GM19397 (cell line): ENCODE measurements at regions not wholly inside any gene's neighbourhood (a gene's known extent, or its start where the extent isn't known, plus 50 kb on each side); places are given as distances from the start of the nearest gene placed in this dataset.

Experiments
- ATAC-seq: cut with Tn5 transposase; IDR thresholded peaks from one replicate; pipeline ENCODE4 v1.9.1; 2021; ENCODE audit warnings: mild to moderate bottlenecking, moderate library complexity; ENCODE audit not compliant: unreplicated experiment

DNA sequence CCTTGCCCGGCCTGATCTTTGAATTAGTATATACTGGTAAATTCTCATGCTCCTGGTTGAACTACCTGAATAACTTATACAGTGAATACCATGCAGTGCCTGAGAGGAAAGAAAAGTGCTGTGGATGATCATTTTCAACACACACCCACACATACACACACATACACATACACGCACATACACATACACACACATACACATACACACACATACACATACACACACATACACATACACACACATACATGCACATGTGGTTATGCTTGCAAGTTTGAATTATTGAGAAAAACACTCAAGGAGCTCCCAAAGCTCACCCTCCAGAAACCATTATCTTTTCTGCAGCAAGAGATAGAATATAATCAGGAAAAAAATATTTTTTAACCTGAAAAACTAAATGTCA lies 366.9 kb upstream of the RASGEF1B start:
- no peak for ATAC-seq

DNA sequence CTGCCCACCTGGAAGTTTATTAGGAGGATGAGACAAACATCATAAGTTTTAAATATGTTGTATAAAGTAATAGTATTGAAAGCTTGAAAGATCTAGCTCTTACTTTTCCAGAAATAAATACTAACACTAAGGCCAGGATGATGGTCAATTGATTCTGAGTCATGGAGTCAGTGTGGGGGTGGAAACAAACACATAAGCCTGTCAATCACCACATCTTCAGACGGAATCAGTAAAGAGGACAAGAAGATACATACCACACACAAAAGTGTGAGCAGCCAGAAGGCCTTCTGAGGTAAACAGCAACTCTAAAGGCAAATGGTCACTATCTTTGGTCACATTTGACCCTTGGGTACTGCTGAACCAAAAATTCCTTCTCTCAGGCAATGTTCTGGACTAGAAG lies 365.0 kb upstream of the RASGEF1B start:
- no peak for ATAC-seq

DNA sequence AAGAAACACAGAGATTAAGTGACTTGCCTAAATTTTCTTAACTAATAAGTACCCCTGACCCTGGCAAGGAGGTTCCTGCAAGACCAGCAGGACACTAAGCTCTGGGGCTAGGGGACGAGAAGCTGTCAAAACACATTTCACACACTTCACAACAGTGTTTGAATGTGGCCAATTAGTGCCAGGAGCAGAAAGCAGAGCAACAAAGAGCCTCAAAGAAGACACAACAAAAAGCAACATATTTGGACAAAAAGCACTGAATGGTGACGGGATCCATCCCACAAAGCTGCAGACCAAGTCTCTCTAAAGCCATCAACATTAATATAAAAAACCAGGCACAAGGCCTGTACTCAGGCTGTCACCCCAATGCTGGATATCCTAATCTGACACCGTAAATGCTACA lies 361.9 kb upstream of the RASGEF1B start:
- ATAC-seq = no peak

DNA sequence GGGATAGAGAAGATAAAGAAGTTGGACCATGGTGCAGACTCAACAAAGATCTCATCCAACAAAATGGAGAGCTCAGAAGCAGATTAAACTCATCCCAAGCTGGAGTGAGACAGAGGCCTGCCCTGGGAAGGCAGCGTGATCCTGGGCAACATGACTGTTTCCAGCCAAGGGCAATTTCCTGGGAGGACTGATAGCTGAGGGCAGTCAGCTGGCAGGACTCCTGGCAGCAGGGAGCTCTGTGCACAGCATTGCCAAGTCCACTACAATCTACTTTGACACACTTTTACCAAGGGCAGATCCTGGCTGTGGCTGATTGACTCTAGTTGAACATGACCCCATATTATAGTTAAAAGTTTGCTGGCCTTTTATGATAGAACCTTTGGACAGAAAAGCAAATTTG lies 357.3 kb upstream of the RASGEF1B start:
- no peak for ATAC-seq

DNA sequence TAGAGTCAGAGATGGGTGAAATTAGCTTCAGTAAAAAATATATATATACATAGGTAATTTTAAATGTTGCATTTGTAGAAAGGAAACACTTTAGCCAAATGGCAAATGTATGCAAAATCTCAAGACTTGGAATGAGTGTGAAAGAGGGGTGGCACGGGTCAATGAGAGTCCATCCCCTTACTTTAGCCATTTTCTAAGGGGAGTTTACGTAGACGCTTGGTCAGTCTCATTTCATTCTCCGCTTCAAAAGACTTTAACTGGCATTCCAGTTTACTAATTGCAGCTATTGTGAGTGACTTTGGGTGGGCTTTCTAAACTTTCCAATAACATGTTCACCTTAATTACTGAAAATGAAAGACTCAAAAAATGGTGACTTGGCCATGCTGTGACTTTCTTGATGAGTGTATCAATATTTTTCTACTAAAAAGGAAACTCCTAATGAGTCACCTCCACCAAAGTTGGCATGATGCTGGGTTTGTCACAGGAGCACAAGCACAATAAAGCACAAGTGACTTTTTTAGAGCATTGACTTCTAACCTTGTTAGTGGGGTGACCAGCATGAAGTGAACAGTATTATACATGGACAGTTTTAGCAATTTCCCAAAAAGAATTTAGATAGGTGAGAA lies 356.0 kb upstream of the RASGEF1B start:
- peak; percentile 72 for ATAC-seq

DNA sequence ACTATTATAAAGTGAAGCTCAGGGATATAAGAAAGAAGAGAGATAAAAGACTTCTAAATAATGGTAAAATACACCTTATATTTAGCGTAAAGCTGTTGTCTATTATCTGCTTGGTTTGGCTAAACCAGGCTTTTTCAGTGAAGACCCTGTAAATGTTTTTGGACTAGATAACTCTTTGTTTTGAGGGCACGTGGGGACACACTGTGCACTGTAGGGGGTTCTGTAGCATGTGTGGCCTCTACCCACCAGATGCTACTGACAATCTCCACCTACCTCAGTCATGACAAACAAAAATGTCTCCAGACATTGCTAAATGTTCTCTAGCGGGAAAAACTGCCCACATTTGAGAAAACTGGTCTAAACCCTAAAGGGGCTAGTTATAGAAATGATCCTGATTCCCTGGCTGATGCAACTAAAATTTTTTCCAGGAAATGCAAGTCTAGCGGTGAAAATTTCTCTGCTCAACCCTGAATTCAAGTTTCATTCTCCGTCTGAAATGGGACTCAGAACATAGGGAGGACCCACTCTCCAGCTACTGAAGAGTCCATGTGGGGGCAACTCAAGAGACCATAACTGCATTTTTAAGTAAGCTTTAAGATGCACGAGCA lies 355.2 kb upstream of the RASGEF1B start:
- ATAC-seq = no peak

DNA sequence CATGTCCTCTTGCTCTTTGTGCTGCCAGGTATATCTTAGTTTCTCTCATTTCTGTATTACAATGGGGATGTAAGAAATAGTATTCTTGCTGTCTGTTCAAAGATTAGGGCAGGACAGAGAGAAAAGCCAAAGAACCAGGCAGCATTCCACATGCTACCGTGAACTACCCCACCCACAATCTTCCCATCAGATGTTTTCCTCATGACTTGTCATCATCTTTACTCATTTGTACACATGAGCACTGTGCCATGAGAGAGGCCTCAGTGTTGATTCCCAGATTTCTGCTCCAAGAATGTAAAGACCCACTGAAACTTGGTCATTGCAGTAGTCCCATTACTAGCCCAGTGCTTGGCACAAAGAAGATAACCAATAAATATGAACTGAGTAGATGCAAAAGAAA lies 354.6 kb upstream of the RASGEF1B start:
- ATAC-seq = no peak

DNA sequence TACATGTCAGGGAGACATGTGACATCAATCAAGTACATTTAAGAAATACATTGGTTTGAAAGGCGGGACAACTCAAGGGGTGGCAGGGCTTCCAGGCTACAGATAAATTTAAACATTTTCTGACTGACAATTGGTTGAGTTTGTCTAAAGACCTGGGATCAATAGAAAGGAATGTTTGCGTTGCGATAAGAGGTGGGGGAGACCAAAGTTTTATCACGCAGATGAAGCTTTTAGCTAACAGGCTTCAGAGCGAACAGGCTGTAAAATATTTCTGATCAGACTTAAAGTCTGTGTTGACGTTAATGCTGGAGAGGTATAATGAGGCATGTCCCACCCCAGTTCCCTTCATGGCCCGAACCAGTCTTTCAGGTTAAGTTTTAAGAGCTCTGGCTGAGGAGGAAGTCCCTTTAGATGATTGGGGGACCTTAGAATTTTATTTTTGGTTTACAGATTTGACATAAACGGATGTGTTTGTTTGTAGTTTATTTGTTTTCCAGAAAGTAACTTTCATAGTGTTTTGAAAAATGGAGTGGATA lies 346.7 kb upstream of the RASGEF1B start:
- ATAC-seq = no peak

DNA sequence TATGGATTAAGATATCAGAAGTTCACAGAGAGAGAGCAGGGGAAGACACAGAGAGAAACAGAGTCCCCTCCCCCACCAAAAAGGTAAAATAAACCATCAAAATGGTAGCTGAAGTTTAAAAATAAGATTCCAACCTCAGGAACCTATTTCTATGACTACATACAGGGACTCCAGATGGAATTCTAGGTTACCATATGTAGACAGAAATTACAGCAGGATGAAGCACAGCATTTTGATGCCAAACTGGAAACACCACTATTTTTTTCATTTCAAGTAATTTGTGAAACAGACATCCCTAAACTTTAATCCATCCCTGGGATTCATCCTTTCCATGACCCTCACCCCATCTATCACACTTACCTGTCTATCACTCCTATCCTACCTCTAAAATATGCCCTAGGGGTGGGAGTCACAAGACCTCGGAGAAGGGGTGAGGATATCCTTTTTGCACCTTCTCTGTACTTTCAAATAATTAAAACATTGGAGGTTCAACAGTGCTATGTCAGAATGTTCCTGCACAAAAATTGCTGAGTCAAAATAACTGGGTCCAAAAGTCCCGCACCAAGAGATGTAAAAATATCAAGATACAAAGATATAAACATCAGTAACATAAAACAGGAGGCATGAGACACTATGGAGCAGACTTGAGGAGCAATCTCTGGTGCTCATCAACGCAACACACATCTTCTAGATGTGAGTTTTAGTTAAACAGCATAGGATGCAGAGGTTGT lies 344.5 kb upstream of the RASGEF1B start:
- no peak for ATAC-seq

DNA sequence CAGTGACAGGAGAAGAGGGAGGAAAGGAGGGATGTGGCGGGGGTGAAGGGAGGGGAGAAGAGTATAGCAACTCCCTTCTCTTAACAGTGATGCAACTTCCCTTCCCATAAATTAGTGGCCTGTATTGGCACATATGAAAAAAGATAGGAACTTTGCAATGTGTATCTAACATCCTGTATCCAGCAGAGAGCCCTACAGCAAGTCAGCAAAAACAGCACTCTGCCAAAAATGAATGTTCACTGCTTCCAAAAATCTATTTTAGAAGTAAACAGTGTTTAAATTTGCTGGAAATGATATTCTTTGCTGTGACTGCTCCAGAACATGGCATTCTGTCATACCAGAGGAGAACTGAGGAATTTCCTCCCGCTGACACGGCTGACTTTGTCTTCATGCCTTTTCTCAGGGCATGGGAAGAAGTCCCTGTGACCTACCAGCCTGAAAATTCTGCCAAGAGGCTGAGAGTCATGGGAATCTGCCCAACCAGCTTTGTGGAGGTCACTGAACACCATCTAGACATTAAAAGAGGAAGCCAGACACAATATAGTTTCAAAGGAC lies 343.4 kb upstream of the RASGEF1B start:
- no peak for ATAC-seq

DNA sequence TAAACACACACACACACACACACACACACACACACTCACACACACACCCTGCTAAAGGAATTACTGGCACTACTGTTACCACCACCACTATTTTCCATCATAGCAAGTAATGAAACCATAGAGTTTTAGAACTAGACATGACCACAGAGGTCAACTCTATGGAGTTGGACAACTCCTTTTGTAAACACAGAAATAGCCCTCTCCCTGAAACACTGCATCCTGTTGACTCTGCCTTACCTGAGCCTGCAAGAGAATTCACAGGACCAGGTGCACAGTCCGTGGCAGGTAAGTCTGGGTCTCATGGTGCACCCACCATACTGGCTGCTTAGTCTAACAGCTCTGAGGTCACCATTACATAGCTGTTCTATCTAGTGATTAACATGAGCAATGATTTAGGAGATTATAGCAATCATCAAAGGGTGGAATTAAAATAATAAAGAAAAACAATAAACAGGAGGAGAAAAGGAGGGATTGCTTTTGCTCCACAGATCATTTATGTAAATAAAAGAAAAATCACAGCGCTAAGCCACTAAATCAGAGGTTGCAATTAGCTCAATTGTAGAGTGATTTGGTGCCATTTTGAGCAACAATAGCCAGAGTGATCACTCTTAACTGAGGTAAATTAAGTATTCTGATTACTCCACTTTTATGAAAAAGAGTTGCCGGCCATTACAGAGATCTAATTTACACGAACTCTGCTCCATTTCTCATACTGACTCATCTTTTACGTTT lies 340.0 kb upstream of the RASGEF1B start:
- ATAC-seq = no peak

DNA sequence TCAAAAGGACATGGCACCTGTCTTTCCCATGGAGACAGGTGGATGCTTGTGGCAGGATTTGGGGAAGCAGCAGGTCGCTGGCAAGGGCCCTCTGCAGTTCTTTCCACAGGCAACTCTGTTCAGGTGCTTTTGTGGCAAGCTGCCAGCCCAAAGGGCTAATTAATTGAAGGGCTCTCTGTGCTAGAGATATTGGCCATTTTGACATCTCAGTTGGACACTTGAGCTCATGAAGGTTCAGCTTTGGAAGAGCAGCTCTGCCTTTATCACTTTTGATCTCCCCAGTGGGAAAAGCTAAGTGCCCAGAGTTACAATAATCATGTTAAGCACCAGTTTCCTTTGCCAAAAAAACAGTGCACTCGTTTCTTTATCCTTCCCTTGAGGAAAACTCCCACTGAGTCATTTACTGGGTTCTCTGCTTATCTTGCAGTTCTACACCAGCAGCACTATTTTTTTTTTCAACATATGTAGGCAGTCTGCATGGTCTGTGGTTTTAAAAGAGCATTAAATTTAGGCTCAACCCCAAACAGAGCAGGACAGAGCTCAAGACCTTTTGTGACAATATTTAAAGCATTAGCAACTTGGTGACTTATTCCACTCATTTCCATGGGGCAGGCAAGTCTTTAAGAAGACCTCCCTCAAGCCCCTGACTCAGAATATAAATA lies 336.4 kb upstream of the RASGEF1B start:
- no peak for ATAC-seq

DNA sequence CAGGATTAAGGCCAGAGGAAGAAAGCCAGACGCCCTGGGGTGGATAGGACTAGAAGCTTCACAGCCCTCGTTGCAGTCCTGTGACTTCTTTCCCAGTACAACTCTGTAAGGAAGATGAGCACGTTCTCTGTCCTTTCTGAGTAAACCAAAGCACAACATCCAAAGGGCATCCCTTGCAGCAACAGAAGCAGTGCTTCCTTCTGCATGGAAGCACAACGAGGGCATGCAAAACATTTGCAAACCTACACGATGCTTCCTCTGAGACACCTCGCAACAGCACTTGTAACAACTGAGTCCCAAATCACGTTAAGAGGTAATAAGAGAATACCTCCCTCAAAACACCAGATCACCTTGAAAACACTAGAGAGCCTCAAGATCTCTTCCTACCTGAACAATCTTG lies 335.7 kb upstream of the RASGEF1B start:
- no peak for ATAC-seq

DNA sequence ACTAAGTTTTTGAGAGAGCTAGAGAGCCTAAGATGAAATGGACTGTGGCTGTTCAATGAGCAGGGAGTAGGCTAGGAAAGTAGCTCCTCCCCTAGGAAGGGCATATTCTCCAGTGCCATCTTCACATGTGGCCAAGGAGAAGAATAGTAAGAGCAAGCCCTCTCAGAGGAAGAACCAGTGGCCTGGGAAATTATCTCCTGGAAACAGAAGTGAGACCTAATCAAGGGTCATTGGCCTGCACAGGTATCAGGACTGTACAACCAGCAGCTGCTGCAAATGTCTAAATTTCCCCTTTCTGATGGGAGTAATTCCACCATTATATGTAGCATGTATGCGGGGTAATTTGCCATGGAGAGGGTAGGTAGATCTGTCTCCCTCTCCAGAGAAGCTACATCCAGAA lies 334.8 kb upstream of the RASGEF1B start:
- no peak for ATAC-seq

DNA sequence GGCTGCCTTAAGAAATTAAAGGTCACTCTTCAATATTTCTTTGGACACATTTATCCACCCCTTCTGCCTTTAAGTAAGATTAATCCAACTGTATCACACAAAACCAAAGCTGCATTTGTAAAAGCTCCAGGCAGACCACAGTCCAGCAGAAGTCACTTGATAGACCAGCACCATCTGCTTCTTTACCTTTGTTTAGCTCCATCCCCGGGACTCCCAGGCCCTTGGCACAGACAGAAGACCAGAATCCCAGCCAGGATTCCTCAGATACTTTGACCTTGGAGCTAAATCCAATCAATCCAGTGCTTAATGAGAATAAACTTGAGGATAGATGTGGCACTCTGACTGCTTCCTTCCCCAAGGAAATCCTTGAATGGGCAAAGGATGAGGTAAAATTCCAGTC lies 333.1 kb upstream of the RASGEF1B start:
- ATAC-seq = no peak

DNA sequence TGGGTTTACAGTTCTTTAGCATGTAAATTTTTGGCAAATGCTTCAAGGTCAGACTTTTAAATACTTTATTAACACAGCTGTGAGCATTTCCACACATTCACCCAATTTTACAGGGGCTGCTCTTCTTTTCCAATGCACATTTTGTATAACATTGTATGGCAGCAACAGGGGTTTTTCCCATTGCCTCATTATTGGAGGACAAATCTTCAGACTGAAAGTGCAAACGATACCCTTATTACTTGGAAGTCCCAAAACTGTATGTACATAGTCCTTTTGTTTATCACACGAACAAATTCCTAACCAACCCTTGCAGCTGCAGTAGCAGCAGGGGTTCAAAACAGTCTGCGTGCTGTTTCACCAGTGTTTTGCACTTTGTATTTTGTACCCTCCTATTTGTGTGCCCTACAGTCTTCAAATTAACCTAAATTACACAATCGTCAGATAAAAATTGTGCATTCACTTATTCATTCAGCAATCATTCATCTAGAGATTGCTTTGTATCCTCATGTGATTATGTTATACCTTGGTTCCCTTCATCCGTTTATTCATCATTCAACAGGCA lies 330.7 kb upstream of the RASGEF1B start:
- no peak for ATAC-seq

DNA sequence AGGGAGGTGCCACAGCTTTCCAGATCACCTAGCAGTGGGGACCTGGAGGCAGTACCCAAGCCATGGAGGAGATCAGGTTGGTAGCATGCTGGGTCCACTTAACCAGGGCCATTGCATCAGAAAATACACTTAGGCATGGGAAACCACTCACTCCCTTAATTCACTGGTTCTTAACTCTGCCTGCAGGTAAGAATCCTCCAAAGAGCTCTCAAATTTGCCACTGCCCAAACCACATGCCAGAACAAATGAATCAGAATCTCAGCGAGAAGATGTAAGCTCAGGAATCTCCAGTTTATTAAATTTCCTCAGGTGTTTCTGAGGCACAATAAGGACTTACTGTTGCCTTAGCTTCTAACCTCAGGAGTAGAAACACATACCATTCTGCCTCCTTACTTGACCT lies 327.7 kb upstream of the RASGEF1B start:
- ATAC-seq = no peak

DNA sequence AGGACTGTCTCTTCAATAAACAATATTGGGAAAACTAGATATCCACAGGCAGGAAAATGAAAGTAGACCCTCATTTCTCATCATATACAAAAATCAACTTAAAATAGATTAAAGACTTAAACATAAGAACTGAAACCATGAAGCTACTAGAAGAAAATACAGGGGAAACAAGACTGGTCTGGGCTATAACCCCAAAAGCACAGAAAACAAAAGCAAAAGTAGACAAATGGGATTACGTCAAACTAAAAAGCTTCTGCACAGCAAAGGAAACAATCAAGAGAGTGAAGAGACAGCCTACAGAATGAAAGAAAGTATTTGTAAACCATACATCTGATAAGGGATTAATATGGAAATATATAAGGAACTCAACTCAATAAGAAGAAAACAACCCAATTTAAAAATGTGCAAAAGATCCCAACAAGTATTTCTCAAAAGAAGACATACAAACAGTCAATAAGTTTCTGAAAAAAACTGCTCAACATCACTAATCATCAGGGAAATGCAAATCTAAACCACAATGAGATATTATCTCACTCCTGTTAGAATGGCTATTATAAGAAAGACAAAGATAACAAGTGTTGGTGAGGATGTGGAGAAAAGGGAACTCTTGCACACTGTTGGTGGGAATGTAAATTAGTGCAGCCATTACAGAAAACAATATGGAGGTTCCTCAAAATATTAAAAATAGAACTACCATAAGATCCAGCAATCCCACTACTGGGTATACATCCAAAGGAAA lies 325.3 kb upstream of the RASGEF1B start:
- ATAC-seq = no peak

DNA sequence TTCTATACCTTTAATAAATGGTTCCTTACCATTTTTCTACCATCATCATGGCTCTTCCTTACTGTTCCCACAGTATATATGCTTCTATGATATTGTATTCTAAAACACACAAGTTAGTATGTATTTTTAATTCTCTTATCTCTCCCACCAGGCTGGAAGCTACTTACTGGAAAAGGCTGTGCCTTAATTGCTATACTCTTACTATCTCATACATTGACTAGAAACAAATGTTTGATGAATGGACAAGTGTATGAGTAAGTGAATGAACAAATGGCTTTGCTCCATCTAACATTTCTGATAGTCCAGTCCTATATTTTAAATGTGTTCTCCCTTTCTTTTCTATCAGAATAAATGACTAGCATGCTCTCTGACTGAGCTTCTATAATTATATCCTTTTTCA lies 320.8 kb upstream of the RASGEF1B start:
- ATAC-seq = no peak

DNA sequence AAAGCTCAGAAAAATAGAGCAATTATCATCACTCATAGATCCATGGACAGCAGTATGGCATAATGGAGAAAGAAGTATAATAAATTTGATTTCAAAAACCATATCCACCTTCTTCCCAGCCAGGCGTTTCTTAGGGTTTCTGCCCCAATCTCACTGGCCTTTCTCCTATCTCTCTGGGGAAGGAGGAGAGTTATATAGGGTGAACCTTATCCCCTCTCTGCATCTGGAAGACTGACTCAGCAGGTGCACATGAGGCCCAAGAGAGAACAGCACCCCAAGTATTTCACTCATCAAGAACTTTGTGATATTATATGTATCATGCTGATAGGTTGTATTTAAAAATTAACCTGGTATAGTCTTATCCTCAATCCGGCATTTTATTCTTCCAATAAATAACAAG lies 318.8 kb upstream of the RASGEF1B start:
- ATAC-seq = no peak
